ENCODE measurements at regions not wholly inside any gene's neighbourhood (a gene's known extent, or its start where the extent isn't known, plus 50 kb on each side); places are given as distances from the start of the nearest gene placed in this dataset.

- no peaks in the 10 kb centered on the region for H3K36me3 Mint-ChIP-seq
Observed at GRCh38 chr13:63090524-63090923, 1674.9 kb upstream of the PCDH20 start.

GRCh38 chr13:63088226-63088625 lies 1672.6 kb upstream of the PCDH20 start:
- no peak for ATAC-seq
- Mint-ChIP-seq H3K4me1 (ENCODE audit: low read depth in 2 of 2) (no peaks in the 10 kb centered on the region), H3K27ac (no peak overlapping the region), H3K27me3 (no peaks in the 10 kb centered on the region), H3K4me3 (no peak overlapping the region), H3K36me3 (no peaks in the 10 kb centered on the region), H3K9me3 (peaks cover 11% of the 10 kb centered on the region)
- no peak for DNase-seq (ENCODE audit: low spot score)

More at GRCh38 chr13:63090524-63090923, 1674.9 kb upstream of the PCDH20 start:
- Mint-ChIP-seq H3K4me3 (no peak overlapping the region), H3K27ac (no peak overlapping the region), H3K9me3 (peaks cover 8% of the 10 kb centered on the region), H3K4me1 (ENCODE audit: low read depth in 2 of 2) (no peaks in the 10 kb centered on the region), H3K27me3 (no peaks in the 10 kb centered on the region)
- DNase-seq (ENCODE audit: low spot score) (no peak), ATAC-seq (no peak)

GRCh38 chr13:63086286-63086685 lies 1670.6 kb upstream of the PCDH20 start:
- no peaks in the 10 kb centered on the region for H3K4me1 Mint-ChIP-seq (ENCODE audit: low read depth in 2 of 2)
- no peak for ATAC-seq
- no peak overlapping the region for H3K4me3 Mint-ChIP-seq
- peaks cover 11% of the 10 kb centered on the region for H3K9me3 Mint-ChIP-seq
- no peak overlapping the region for H3K27ac Mint-ChIP-seq
- H3K27me3 Mint-ChIP-seq: no peaks in the 10 kb centered on the region
- no peak for DNase-seq (ENCODE audit: low spot score)
- peaks cover 3% of the 10 kb centered on the region for H3K36me3 Mint-ChIP-seq

GRCh38 chr13:63085851-63086250 lies 1670.2 kb upstream of the PCDH20 start:
- Mint-ChIP-seq H3K9me3 (peaks cover 11% of the 10 kb centered on the region), H3K36me3 (peaks cover 6% of the 10 kb centered on the region), H3K27ac (no peak overlapping the region), H3K4me1 (ENCODE audit: low read depth in 2 of 2) (no peaks in the 10 kb centered on the region), H3K4me3 (no peak overlapping the region), H3K27me3 (no peaks in the 10 kb centered on the region)
- ATAC-seq (no peak), DNase-seq (ENCODE audit: low spot score) (no peak)

- Mint-ChIP-seq H3K27ac (no peak overlapping the region), H3K27me3 (no peaks in the 10 kb centered on the region), H3K9me3 (peaks cover 5% of the 10 kb centered on the region), H3K4me1 (ENCODE audit: low read depth in 2 of 2) (no peaks in the 10 kb centered on the region), H3K4me3 (no peak overlapping the region), H3K36me3 (peaks cover 6% of the 10 kb centered on the region)
- DNase-seq (ENCODE audit: low spot score) (no peak), ATAC-seq (no peak)
Observed at GRCh38 chr13:63081400-63082014, 1665.9 kb upstream of the PCDH20 start.

- H3K4me1 Mint-ChIP-seq (ENCODE audit: low read depth in 2 of 2): no peaks in the 10 kb centered on the region
- no peak overlapping the region for H3K27ac Mint-ChIP-seq
- H3K9me3 Mint-ChIP-seq: peaks cover 3% of the 10 kb centered on the region
- ATAC-seq (no peak), DNase-seq (ENCODE audit: low spot score) (no peak)
- no peaks in the 10 kb centered on the region for H3K36me3 Mint-ChIP-seq
- H3K27me3 Mint-ChIP-seq: no peaks in the 10 kb centered on the region
- no peak overlapping the region for H3K4me3 Mint-ChIP-seq
Observed at GRCh38 chr13:63075126-63075525, 1659.5 kb upstream of the PCDH20 start.

GRCh38 chr13:63050287-63050686 lies 1634.6 kb upstream of the PCDH20 start:
- Mint-ChIP-seq H3K27ac (no peak overlapping the region), H3K27me3 (no peaks in the 10 kb centered on the region), H3K9me3 (peaks cover 16% of the 10 kb centered on the region), H3K36me3 (peaks cover 11% of the 10 kb centered on the region), H3K4me1 (ENCODE audit: low read depth in 2 of 2) (no peaks in the 10 kb centered on the region), H3K4me3 (no peak overlapping the region)
- DNase-seq (ENCODE audit: low spot score): no peak
- no peak for ATAC-seq

GRCh38 chr13:63048653-63049052 lies 1633.0 kb upstream of the PCDH20 start:
- no peak overlapping the region for H3K4me3 Mint-ChIP-seq
- peaks cover 12% of the 10 kb centered on the region for H3K36me3 Mint-ChIP-seq
- H3K9me3 Mint-ChIP-seq: peaks cover 19% of the 10 kb centered on the region
- no peaks in the 10 kb centered on the region for H3K4me1 Mint-ChIP-seq (ENCODE audit: low read depth in 2 of 2)
- no peak for DNase-seq (ENCODE audit: low spot score)
- no peaks in the 10 kb centered on the region for H3K27me3 Mint-ChIP-seq
- no peak for ATAC-seq
- no peak overlapping the region for H3K27ac Mint-ChIP-seq

- H3K27ac Mint-ChIP-seq: no peak overlapping the region
- H3K9me3 Mint-ChIP-seq: peaks cover 20% of the 10 kb centered on the region
- DNase-seq (ENCODE audit: low spot score) (no peak), ATAC-seq (no peak)
- H3K4me3 Mint-ChIP-seq: no peak overlapping the region
- no peaks in the 10 kb centered on the region for H3K4me1 Mint-ChIP-seq (ENCODE audit: low read depth in 2 of 2)
- H3K27me3 Mint-ChIP-seq: no peaks in the 10 kb centered on the region
- H3K36me3 Mint-ChIP-seq: peaks cover 19% of the 10 kb centered on the region
Observed at GRCh38 chr13:63044589-63045313, 1629.1 kb upstream of the PCDH20 start.

- no peaks in the 10 kb centered on the region for H3K4me1 Mint-ChIP-seq (ENCODE audit: low read depth in 2 of 2)
- H3K36me3 Mint-ChIP-seq: peaks cover 19% of the 10 kb centered on the region
- H3K4me3 Mint-ChIP-seq: no peak overlapping the region
- H3K27ac Mint-ChIP-seq: no peak overlapping the region
- ATAC-seq: no peak
- peaks cover 26% of the 10 kb centered on the region for H3K9me3 Mint-ChIP-seq
- no peaks in the 10 kb centered on the region for H3K27me3 Mint-ChIP-seq
- no peak for DNase-seq (ENCODE audit: low spot score)
Observed at GRCh38 chr13:63042686-63043085, 1627.0 kb upstream of the PCDH20 start.

GRCh38 chr13:63041640-63042414 lies 1626.2 kb upstream of the PCDH20 start:
- Mint-ChIP-seq H3K9me3 (peaks cover 26% of the 10 kb centered on the region), H3K27me3 (no peaks in the 10 kb centered on the region), H3K4me1 (ENCODE audit: low read depth in 2 of 2) (no peaks in the 10 kb centered on the region), H3K27ac (no peak overlapping the region), H3K36me3 (peaks cover 19% of the 10 kb centered on the region), H3K4me3 (no peak overlapping the region)
- ATAC-seq (no peak), DNase-seq (ENCODE audit: low spot score) (no peak)

GRCh38 chr13:63026285-63026797 lies 1610.7 kb upstream of the PCDH20 start:
- H3K4me1 Mint-ChIP-seq (ENCODE audit: low read depth in 2 of 2): no peaks in the 10 kb centered on the region
- ATAC-seq (no peak), DNase-seq (ENCODE audit: low spot score) (no peak)
- H3K36me3 Mint-ChIP-seq: peaks cover 5% of the 10 kb centered on the region
- no peak overlapping the region for H3K27ac Mint-ChIP-seq
- no peaks in the 10 kb centered on the region for H3K27me3 Mint-ChIP-seq
- H3K9me3 Mint-ChIP-seq: peaks cover 9% of the 10 kb centered on the region
- H3K4me3 Mint-ChIP-seq: no peak overlapping the region

- Mint-ChIP-seq H3K4me3 (no peak overlapping the region), H3K4me1 (ENCODE audit: low read depth in 2 of 2) (no peaks in the 10 kb centered on the region), H3K9me3 (peaks cover 9% of the 10 kb centered on the region), H3K36me3 (peaks cover 5% of the 10 kb centered on the region), H3K27me3 (no peaks in the 10 kb centered on the region), H3K27ac (no peak overlapping the region)
- ATAC-seq (no peak), DNase-seq (ENCODE audit: low spot score) (no peak)
Observed at GRCh38 chr13:63025741-63026140, 1610.1 kb upstream of the PCDH20 start.

- Mint-ChIP-seq H3K9me3 (peaks cover 3% of the 10 kb centered on the region), H3K4me3 (no peak overlapping the region), H3K4me1 (ENCODE audit: low read depth in 2 of 2) (no peaks in the 10 kb centered on the region), H3K27me3 (no peaks in the 10 kb centered on the region), H3K36me3 (peaks cover 1% of the 10 kb centered on the region), H3K27ac (no peak overlapping the region)
- DNase-seq (ENCODE audit: low spot score) (no peak), ATAC-seq (no peak)
Observed at GRCh38 chr13:63024458-63024857, 1608.8 kb upstream of the PCDH20 start.

All from natural killer cell treated with Interleukin-12 subunit alpha and Interleukin-12 subunit beta and Interleukin-15 and Interleukin-18, amount 100 ng/mL, for 72 hours (primary cell).